ENCODE measurements at regions not wholly inside any gene's neighbourhood (a gene's known extent, or its start where the extent isn't known, plus 50 kb on each side); places are given as distances from the start of the nearest gene placed in this dataset.
A peak's percentile ranks its signal among the peaks of the same experiment; 100 is the strongest.

GRCh38 chr4:99763635-99764101 is 53.0 kb upstream of the DAPP1 start:
- Mint-ChIP-seq H3K4me1 (no peaks in the 10 kb centered on the region), H3K9me3 (peaks cover 3 to 23% (median 8%) of the 10 kb centered on the region in 7 donors), H3K27me3 (peaks cover 14 to 24% (median 19%) of the 10 kb centered on the region in 3 donors), H3K27ac (no peak overlapping the region), H3K36me3 (no peaks in the 10 kb centered on the region), H3K4me3 (no peak overlapping the region)
- ATAC-seq (ENCODE audit: low read depth in 2 of 2) (no peak), DNase-seq (no peak)

- Mint-ChIP-seq H3K36me3 (no peaks in the 10 kb centered on the region), H3K27ac (no peak overlapping the region), H3K9me3 (peaks cover 3 to 23% (median 8%) of the 10 kb centered on the region in 7 donors), H3K4me1 (no peaks in the 10 kb centered on the region), H3K4me3 (no peak overlapping the region), H3K27me3 (peaks cover 14 to 24% (median 19%) of the 10 kb centered on the region in 3 donors)
- DNase-seq (no peak), ATAC-seq (ENCODE audit: low read depth in 2 of 2) (no peak)
These were observed 53.9 kb upstream of the DAPP1 start for GRCh38 chr4:99762728-99763127.

- Mint-ChIP-seq H3K9me3 (peaks cover 2 to 22% (median 8%) of the 10 kb centered on the region in 7 donors), H3K36me3 (no peaks in the 10 kb centered on the region), H3K27ac (no peak overlapping the region), H3K4me1 (no peaks in the 10 kb centered on the region), H3K27me3 (peaks cover 14 to 30% (median 26%) of the 10 kb centered on the region in 3 donors), H3K4me3 (no peak overlapping the region)
- no peak for DNase-seq
- ATAC-seq (ENCODE audit: low read depth in 2 of 2), result no peak
These were observed 56.6 kb upstream of the DAPP1 start for GRCh38 chr4:99759988-99760387.

GRCh38 chr4:99759346-99759984 is 57.2 kb upstream of the DAPP1 start:
- H3K27me3 Mint-ChIP-seq, result peaks cover 14 to 30% (median 26%) of the 10 kb centered on the region in 3 donors
- H3K27ac Mint-ChIP-seq, result peak overlapping the region in 1 of 6 donors; percentile 1

GRCh38 chr4:99755223-99755944 is 61.2 kb upstream of the DAPP1 start:
- Mint-ChIP-seq H3K27me3 (peaks cover 7 to 23% (median 15%) of the 10 kb centered on the region in 3 donors), H3K9me3 (no peaks in the 10 kb centered on the region), H3K4me3 (no peak overlapping the region), H3K4me1 (no peaks in the 10 kb centered on the region), H3K27ac (no peak overlapping the region), H3K36me3 (no peaks in the 10 kb centered on the region)
- no peak for DNase-seq
- no peak for ATAC-seq (ENCODE audit: low read depth in 2 of 2)

More at GRCh38 chr4:99759346-99759984, 57.2 kb upstream of the DAPP1 start:
- ATAC-seq (ENCODE audit: low read depth in 2 of 2) (no peak), DNase-seq (no peak)
- Mint-ChIP-seq H3K9me3 (peaks cover 2 to 17% (median 8%) of the 10 kb centered on the region in 7 donors), H3K4me1 (no peaks in the 10 kb centered on the region), H3K4me3 (no peak overlapping the region), H3K36me3 (no peaks in the 10 kb centered on the region)

GRCh38 chr4:99754756-99755155 is 61.9 kb upstream of the DAPP1 start:
- ATAC-seq (ENCODE audit: low read depth in 2 of 2), result no peak
- Mint-ChIP-seq H3K4me1 (no peaks in the 10 kb centered on the region), H3K9me3 (no peaks in the 10 kb centered on the region), H3K36me3 (no peaks in the 10 kb centered on the region), H3K27me3 (peaks cover 7 to 23% (median 15%) of the 10 kb centered on the region in 3 donors), H3K27ac (no peak overlapping the region), H3K4me3 (no peak overlapping the region)
- no peak for DNase-seq

- Mint-ChIP-seq H3K9me3 (no peaks in the 10 kb centered on the region), H3K36me3 (no peaks in the 10 kb centered on the region), H3K27ac (no peak overlapping the region), H3K4me3 (no peak overlapping the region), H3K27me3 (peaks cover 7 to 16% (median 9%) of the 10 kb centered on the region in 3 donors), H3K4me1 (no peaks in the 10 kb centered on the region)
- no peak for ATAC-seq (ENCODE audit: low read depth in 2 of 2)
- no peak for DNase-seq
These were observed 62.7 kb upstream of the DAPP1 start for GRCh38 chr4:99753931-99754330.

GRCh38 chr4:99749445-99750391 is 66.9 kb upstream of the DAPP1 start:
- Mint-ChIP-seq H3K4me1 (no peaks in the 10 kb centered on the region), H3K9me3 (peaks cover 0 to 6% (median 0%) of the 10 kb centered on the region in 7 donors), H3K27me3 (peaks cover 0 to 22% (median 9%) of the 10 kb centered on the region in 3 donors), H3K4me3 (no peak overlapping the region), H3K27ac (no peak overlapping the region), H3K36me3 (no peaks in the 10 kb centered on the region)
- DNase-seq (no peak), ATAC-seq (ENCODE audit: low read depth in 2 of 2) (no peak)

GRCh38 chr4:99746443-99746842 is 70.2 kb upstream of the DAPP1 start:
- no peaks in the 10 kb centered on the region for H3K4me1 Mint-ChIP-seq
- H3K9me3 Mint-ChIP-seq, result peaks cover 0 to 10% (median 0%) of the 10 kb centered on the region in 7 donors
- DNase-seq (no peak), ATAC-seq (ENCODE audit: low read depth in 2 of 2) (no peak)
- no peaks in the 10 kb centered on the region for H3K36me3 Mint-ChIP-seq
- H3K4me3 Mint-ChIP-seq, result no peak overlapping the region
- H3K27me3 Mint-ChIP-seq, result peaks cover 8 to 21% (median 8%) of the 10 kb centered on the region in 3 donors
- no peak overlapping the region for H3K27ac Mint-ChIP-seq

- DNase-seq, result no peak
- Mint-ChIP-seq H3K36me3 (peaks cover 8 to 23% of the 10 kb centered on the region in 2 donors), H3K27ac (no peak overlapping the region), H3K4me3 (no peak overlapping the region), H3K4me1 (no peaks in the 10 kb centered on the region), H3K27me3 (peaks cover 10 to 34% (median 24%) of the 10 kb centered on the region in 3 donors), H3K9me3 (peaks cover 6 to 33% (median 14%) of the 10 kb centered on the region in 7 donors)
- no peak for ATAC-seq (ENCODE audit: low read depth in 2 of 2)
These were observed 79.2 kb upstream of the C4orf54 start for GRCh38 chr4:99736846-99737245.

- ATAC-seq (ENCODE audit: low read depth in 2 of 2) (no peak), DNase-seq (no peak)
- Mint-ChIP-seq H3K27me3 (peaks cover 10 to 35% (median 23%) of the 10 kb centered on the region in 3 donors), H3K4me1 (no peaks in the 10 kb centered on the region), H3K4me3 (no peak overlapping the region), H3K36me3 (peaks cover 8 to 23% of the 10 kb centered on the region in 2 donors), H3K9me3 (peaks cover 6 to 33% (median 14%) of the 10 kb centered on the region in 7 donors), H3K27ac (no peak overlapping the region)
These were observed 78.2 kb upstream of the C4orf54 start for GRCh38 chr4:99735822-99736221.

- Mint-ChIP-seq H3K27me3 (peaks cover 0 to 25% (median 12%) of the 10 kb centered on the region in 3 donors), H3K4me3 (no peak overlapping the region), H3K36me3 (peaks cover 4 to 17% of the 10 kb centered on the region in 2 donors), H3K9me3 (peaks cover 3 to 23% (median 9%) of the 10 kb centered on the region in 7 donors), H3K4me1 (no peaks in the 10 kb centered on the region), H3K27ac (no peak overlapping the region)
- ATAC-seq (ENCODE audit: low read depth in 2 of 2) (no peak), DNase-seq (no peak)
These were observed 77.1 kb upstream of the C4orf54 start for GRCh38 chr4:99734583-99735322.
